ENCODE measurements at regions not wholly inside any gene's neighbourhood (a gene's known extent, or its start where the extent isn't known, plus 50 kb on each side); places are given as distances from the start of the nearest gene placed in this dataset.

DNA sequence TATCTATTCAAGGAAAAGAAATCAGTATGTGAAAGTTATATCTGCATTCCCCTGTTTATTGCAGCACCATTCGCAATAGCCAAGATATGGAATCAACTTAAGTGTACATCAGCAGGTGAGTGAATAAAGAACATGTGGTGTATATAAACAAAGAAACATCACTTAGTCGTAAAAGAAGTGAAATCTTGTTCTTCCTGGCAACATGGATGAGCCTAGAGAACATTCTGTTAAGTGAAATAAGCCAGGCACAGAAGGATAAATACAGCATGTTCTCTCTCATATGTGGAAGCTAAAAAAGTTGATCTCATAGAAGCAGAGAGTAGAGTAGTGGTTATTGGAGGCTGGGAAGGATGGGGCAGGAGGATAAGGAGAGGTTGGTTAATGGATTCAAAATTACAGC, 287.9 kb upstream of the FERMT1 start:
- TF ChIP-seq, protein P1, sequence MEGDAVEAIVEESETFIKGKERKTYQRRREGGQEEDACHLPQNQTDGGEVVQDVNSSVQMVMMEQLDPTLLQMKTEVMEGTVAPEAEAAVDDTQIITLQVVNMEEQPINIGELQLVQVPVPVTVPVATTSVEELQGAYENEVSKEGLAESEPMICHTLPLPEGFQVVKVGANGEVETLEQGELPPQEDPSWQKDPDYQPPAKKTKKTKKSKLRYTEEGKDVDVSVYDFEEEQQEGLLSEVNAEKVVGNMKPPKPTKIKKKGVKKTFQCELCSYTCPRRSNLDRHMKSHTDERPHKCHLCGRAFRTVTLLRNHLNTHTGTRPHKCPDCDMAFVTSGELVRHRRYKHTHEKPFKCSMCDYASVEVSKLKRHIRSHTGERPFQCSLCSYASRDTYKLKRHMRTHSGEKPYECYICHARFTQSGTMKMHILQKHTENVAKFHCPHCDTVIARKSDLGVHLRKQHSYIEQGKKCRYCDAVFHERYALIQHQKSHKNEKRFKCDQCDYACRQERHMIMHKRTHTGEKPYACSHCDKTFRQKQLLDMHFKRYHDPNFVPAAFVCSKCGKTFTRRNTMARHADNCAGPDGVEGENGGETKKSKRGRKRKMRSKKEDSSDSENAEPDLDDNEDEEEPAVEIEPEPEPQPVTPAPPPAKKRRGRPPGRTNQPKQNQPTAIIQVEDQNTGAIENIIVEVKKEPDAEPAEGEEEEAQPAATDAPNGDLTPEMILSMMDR (IDR thresholded peaks at IDR 0.05): no peak
- TF ChIP-seq POLR2A (IDR thresholded peaks at IDR 0.05) (no peak), POLR2AphosphoS5 (IDR thresholded peaks at IDR 0.05; ENCODE audit: insufficient read depth in 1 of 2, low read depth in 1 of 2) (no peak)
- no peaks in the 10 kb centered on the region for H3K27me3 ChIP-seq
- no peaks in the 10 kb centered on the region for H3K9me3 ChIP-seq
- H3K36me3 ChIP-seq: no peaks in the 10 kb centered on the region
- H3K27ac ChIP-seq: no peak overlapping the region
- no peak overlapping the region for H3K4me3 ChIP-seq
- intact Hi-C loops (cut with DNase I): no loop called here
- DNase-seq (ENCODE audit: extremely low spot score in 2 of 2): no peak
- no peaks in the 10 kb centered on the region for H3K4me1 ChIP-seq

DNA sequence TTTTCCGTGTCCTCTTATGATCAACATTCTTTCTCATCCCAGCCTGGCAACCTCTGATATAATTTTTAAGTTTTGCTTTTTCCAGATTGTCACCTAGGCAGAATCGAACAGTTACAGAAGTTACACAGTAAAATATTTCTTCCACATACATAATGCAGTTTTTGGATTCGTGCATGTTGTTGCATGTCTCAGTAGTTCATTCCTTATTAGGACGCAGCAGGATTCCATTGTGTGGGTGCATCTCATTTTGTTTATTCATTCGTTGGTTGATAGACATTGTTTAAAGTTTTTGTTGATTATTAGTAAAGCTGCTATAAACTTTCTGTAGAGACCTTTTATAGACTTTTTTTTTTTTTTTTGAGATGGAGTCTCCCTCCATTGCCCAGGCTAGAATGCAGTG, 284.3 kb upstream of the FERMT1 start:
- DNase-seq (ENCODE audit: extremely low spot score in 2 of 2): no peak
- Histone ChIP-seq H3K36me3 (no peaks in the 10 kb centered on the region), H3K27ac (no peak overlapping the region), H3K27me3 (no peaks in the 10 kb centered on the region), H3K9me3 (no peaks in the 10 kb centered on the region), H3K4me3 (no peak overlapping the region), H3K4me1 (no peaks in the 10 kb centered on the region)
- intact Hi-C loops (cut with DNase I): no loop called here
- TF ChIP-seq POLR2AphosphoS5 (IDR thresholded peaks at IDR 0.05; ENCODE audit: insufficient read depth in 1 of 2, low read depth in 1 of 2) (no peak), POLR2A (IDR thresholded peaks at IDR 0.05) (no peak)
- TF ChIP-seq, protein P1 (IDR thresholded peaks at IDR 0.05): no peak

DNA sequence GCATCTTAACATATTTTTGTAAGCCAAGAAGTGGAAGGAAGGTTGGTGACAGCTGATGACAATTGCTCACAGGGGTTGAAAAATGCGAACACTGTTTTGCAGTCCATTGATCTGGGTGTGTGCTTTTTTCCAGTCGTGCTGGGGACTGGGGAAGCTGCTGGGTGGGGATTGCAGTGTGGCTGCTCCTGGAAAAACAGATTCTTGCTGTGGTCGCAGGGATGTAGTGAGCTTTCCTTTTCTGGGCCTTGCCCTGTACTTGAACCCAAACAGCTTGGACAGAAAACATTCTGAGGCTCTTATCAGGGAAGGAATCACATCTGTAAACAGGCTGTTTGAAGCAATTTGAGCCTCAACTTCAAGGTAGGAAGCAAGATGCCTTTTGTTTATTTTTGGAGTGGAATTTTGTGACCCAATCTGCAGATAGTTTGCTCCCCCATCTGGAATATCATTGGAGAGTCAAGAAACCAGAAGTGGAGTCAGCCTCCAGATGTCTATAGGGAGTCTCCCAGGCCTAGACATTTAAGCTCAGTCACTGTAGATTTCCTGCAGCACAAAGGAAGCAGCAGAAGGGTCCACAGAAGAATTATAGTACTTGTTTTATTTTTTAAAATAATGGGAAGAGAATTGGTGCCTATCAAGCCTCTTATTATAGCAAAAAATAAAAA, 279.2 kb upstream of the FERMT1 start:
- Histone ChIP-seq H3K27ac (no peak overlapping the region), H3K9me3 (no peaks in the 10 kb centered on the region), H3K4me3 (no peak overlapping the region), H3K4me1 (no peaks in the 10 kb centered on the region), H3K27me3 (no peaks in the 10 kb centered on the region), H3K36me3 (no peaks in the 10 kb centered on the region)
- intact Hi-C loops (cut with DNase I): no loop called here
- TF ChIP-seq POLR2AphosphoS5 (IDR thresholded peaks at IDR 0.05; ENCODE audit: insufficient read depth in 1 of 2, low read depth in 1 of 2): no peak
- no peak for TF ChIP-seq POLR2A (IDR thresholded peaks at IDR 0.05)
- TF ChIP-seq, protein P1 (IDR thresholded peaks at IDR 0.05): no peak
- no peak for DNase-seq (ENCODE audit: extremely low spot score in 2 of 2)

DNA sequence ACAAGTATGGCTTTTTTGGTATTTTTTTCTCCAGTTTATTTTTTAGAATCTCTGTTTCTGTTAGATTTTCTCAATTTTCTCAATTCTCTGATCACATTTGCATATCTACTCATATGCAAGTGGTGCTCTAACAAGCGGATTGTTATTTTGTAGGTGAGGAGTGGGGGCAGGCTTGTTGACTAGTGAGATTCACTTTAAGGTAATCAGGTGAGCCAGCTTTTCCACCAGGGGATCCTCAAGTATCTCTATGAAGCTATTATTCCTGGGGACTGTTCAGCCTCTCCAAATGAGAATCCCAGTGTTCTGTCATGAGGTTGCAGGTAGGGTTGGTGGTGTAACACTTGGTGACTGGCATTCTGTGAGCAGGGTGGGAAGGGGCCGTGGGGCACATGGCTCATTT, 274.3 kb upstream of the FERMT1 start:
- TF ChIP-seq POLR2AphosphoS5 (IDR thresholded peaks at IDR 0.05; ENCODE audit: insufficient read depth in 1 of 2, low read depth in 1 of 2) (no peak), POLR2A (IDR thresholded peaks at IDR 0.05) (no peak)
- TF ChIP-seq, protein P1 (IDR thresholded peaks at IDR 0.05): no peak
- H3K36me3 ChIP-seq: no peaks in the 10 kb centered on the region
- no peaks in the 10 kb centered on the region for H3K9me3 ChIP-seq
- no peak overlapping the region for H3K4me3 ChIP-seq
- H3K27me3 ChIP-seq: no peaks in the 10 kb centered on the region
- DNase-seq (ENCODE audit: extremely low spot score in 2 of 2): no peak
- no peaks in the 10 kb centered on the region for H3K4me1 ChIP-seq
- H3K27ac ChIP-seq: no peak overlapping the region
- intact Hi-C loops (cut with DNase I): no loop called here

DNA sequence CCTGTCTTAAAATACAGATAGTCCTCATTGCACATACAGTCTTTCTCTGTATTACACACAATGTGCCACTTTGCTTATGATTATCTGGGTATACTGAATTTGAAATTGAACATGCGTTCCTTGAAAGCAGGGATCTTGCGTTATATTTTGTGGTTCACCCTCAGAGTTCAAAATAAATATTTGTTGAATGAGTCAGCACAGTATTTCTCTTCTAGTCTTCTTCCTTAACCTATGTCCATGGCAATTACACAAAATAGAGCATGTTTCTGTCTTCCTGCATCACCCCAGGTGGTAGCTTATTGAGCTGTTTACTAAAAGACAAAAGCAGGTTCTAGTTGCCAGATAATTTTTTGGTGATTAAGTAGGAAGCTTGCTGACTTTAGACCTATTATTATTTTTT, 272.9 kb upstream of the FERMT1 start:
- H3K4me3 ChIP-seq: no peak overlapping the region
- TF ChIP-seq, protein P1 (IDR thresholded peaks at IDR 0.05): no peak
- TF ChIP-seq POLR2AphosphoS5 (IDR thresholded peaks at IDR 0.05; ENCODE audit: insufficient read depth in 1 of 2, low read depth in 1 of 2) (no peak), POLR2A (IDR thresholded peaks at IDR 0.05) (no peak)
- H3K36me3 ChIP-seq: no peaks in the 10 kb centered on the region
- H3K4me1 ChIP-seq: no peaks in the 10 kb centered on the region
- no peak overlapping the region for H3K27ac ChIP-seq
- no peaks in the 10 kb centered on the region for H3K27me3 ChIP-seq
- intact Hi-C loops (cut with DNase I): no loop called here
- H3K9me3 ChIP-seq: no peaks in the 10 kb centered on the region
- no peak for DNase-seq (ENCODE audit: extremely low spot score in 2 of 2)

All from vagina (tissue), 2 donors.